BJ (cell line): ENCODE measurements at regions not wholly inside any gene's neighbourhood (a gene's known extent, or its start where the extent isn't known, plus 50 kb on each side); places are given as distances from the start of the nearest gene placed in this dataset.

Experiments used
- CTCF ChIA-PET: fragments of 350-600 bp; formaldehyde crosslinking; extraction: SDS; loops from one replicate; lab custom pipeline; 2021; ENCODE audit warnings: antibody characterized with exemption, inconsistent platforms; lab: Yijun Ruan, JAX
- POLR2A ChIA-PET: fragments of 300-600 bp; sonication (Branson Sonifier 250); formaldehyde crosslinking; extraction: SDS; loops from one replicate; lab custom pipeline; 2021; ENCODE audit warnings: antibody characterized with exemption; lab: Charles Lee
- DNase-seq: peaks from one replicate; pipeline ENCODE4 v3.0.0-alpha.2; 2011; ENCODE audit warnings: low read depth
- H3K27me3 ChIP-seq: 2 replicates; pipeline ENCODE4 v1.6.0; 2011; ENCODE audit warnings: low read length; ENCODE audit not compliant: control insufficient read depth, insufficient read depth
- H3K36me3 ChIP-seq: 2 replicates; pipeline ENCODE4 v1.5.1; 2011; ENCODE audit warnings: low read length; ENCODE audit not compliant: control insufficient read depth, insufficient read depth
- H3K4me3 ChIP-seq: 2 replicates; pipeline ENCODE4 v1.5.1; 2011; ENCODE audit warnings: low read depth, mild to moderate bottlenecking, control low read depth, low read length
- CTCF ChIP-seq: IDR thresholded peaks from 2 replicates; pipeline ENCODE4 v1.5.1; 2011; ENCODE audit warnings: low read depth, mild to moderate bottlenecking, control low read depth, inconsistent platforms, low read length, moderate library complexity; ENCODE audit not compliant: insufficient read depth

GRCh38 chr5:165885623-165886350, 2380.4 kb downstream of the MAT2B start:
- no peak for DNase-seq
- CTCF ChIA-PET, result interaction anchor here (1.1 kb wide), 1 partner anchor 34 kb away, joined by 3 read pairs; no protein-coding TSS in a partner anchor
- TF ChIP-seq CTCF, result no peak
- H3K4me3 ChIP-seq, result no peak overlapping the region
- H3K27me3 ChIP-seq, result no peaks in the 10 kb centered on the region
- POLR2A ChIA-PET, result no interaction called here
- H3K36me3 ChIP-seq, result no peaks in the 10 kb centered on the region

DNA sequence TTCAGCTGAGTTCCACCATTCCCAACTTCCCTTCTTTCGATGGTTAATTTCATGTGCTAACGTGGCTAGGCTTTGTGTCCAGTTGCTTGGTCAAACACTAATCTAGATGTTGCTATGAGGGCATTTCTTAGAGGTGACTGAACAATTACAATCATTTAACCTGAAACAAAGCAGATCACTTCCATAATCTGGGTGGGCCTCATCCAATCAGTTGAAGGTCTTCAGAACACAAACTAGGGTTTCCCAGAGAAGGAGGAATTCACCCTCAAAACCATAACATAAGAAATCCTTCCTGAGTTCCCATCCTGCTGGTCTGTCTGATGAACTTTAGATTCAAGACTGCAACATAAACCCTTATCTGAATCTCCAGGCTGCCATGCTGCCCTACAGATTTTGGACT, 2381.7 kb downstream of the MAT2B start:
- Histone ChIP-seq H3K27me3 (no peaks in the 10 kb centered on the region), H3K36me3 (no peaks in the 10 kb centered on the region), H3K4me3 (no peak overlapping the region)
- CTCF ChIA-PET, result no interaction called here
- no peak for TF ChIP-seq CTCF
- POLR2A ChIA-PET, result no interaction called here
- no peak for DNase-seq

DNA sequence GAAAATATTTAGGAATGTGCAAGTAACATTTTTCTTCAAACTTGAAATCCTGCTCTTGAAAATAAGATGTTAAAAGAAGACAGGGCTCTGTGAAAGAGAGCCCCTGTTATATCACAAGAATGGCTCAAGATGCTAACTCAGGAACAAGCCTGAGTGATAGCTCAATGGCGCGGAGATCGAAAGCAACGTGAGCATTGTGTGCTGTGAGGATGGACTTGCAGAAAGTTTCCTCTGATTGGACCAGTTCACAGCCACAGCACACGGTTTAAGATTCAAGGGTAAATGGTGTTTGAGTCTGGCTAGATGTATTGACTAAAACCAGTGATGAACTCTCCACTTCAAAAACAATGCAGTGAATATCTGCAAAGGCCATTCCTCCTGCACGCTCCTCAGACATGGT, 2387.0 kb downstream of the MAT2B start:
- Histone ChIP-seq H3K36me3 (no peaks in the 10 kb centered on the region), H3K4me3 (no peak overlapping the region), H3K27me3 (no peaks in the 10 kb centered on the region)
- no peak for TF ChIP-seq CTCF
- POLR2A ChIA-PET, result no interaction called here
- no peak for DNase-seq
- CTCF ChIA-PET, result interaction anchor here (0.6 kb wide), 1 partner anchor 34 kb away, joined by 3 read pairs; no protein-coding TSS in a partner anchor

DNA sequence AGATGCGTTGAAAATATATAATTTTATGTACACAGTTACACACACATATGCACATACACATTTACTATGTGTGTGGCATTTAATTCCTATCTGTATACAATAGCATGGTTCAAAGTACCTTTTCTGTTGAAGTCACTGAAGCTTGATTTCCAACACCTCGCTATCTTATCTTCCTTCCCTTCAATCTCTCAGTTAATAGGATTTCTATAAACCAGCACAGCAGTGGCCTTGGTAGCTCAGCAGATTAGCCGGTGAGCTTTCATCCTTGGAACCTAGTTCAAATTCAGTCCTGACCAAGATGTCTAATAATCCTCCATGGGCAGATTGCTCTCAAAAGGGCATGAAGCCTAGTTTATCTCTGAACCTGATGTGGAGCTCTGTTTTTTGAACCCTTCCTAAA, 2389.5 kb downstream of the MAT2B start:
- Histone ChIP-seq H3K36me3 (no peaks in the 10 kb centered on the region), H3K4me3 (no peak overlapping the region), H3K27me3 (no peaks in the 10 kb centered on the region)
- no peak for DNase-seq
- no peak for TF ChIP-seq CTCF
- ChIA-PET CTCF (no interaction called here), POLR2A (no interaction called here)

GRCh38 chr5:165903835-165904234, 2387.6 kb upstream of the WWC1 start:
- no peak for TF ChIP-seq CTCF
- POLR2A ChIA-PET, result no interaction called here
- no peak for DNase-seq
- Histone ChIP-seq H3K4me3 (no peak overlapping the region), H3K27me3 (no peaks in the 10 kb centered on the region), H3K36me3 (no peaks in the 10 kb centered on the region)
- CTCF ChIA-PET, result no interaction called here
